SK-N-SH (cell line): ENCODE measurements at regions not wholly inside any gene's neighbourhood (a gene's known extent, or its start where the extent isn't known, plus 50 kb on each side); places are given as distances from the start of the nearest gene placed in this dataset.

Experiments
- CTCF ChIA-PET: fragments of 300-600, 350-600 bp; formaldehyde crosslinking; extraction: SDS; loops from one replicate; lab custom pipeline; 2021; lab: Yijun Ruan, JAX
- POLR2A ChIA-PET: fragments of 350-600 bp; sonication (Branson Sonifier 250); formaldehyde crosslinking; extraction: SDS; loops from one replicate; lab custom pipeline; 2020; ENCODE audit warnings: antibody characterized with exemption, inconsistent platforms; lab: Yijun Ruan, JAX
- DNase-seq: peaks from one replicate; pipeline ENCODE4 v3.0.0; 2012
- H2AFZ ChIP-seq: fragments of 200-600 bp; sonication (generic); 2 replicates; pipeline ENCODE4 v1.8.1; 2016; ENCODE audit warnings: antibody characterized with exemption, mild to moderate bottlenecking, low read depth
- H3F3A ChIP-seq: fragments of 200-600 bp; sonication (generic); replicated peaks from 2 replicates; pipeline ENCODE3; 2016; ENCODE audit warnings: antibody characterized with exemption, mild to moderate bottlenecking; ENCODE audit not compliant: insufficient read depth
- H3K27ac ChIP-seq, 2 experiments: fragments of 200-500 bp in 1 of 2; fragments of 200-600 bp in 1 of 2; sonication (Bioruptor generic) in 1 of 2; sonication (generic), shearing (Covaris generic) in 1 of 2; 2 replicates each; pipeline versions ENCODE4 v1.5.1 to v1.6.1; 2014 to 2016; ENCODE audit warnings: low read depth in 2 of 2, inconsistent platforms in 1 of 2, low read length in 1 of 2, mild to moderate bottlenecking in 1 of 2, mixed read lengths in 1 of 2
- H3K27me3 ChIP-seq: fragments of 200-600 bp; sonication (generic), shearing (Covaris generic); 2 replicates; pipeline ENCODE4 v1.6.1; 2016; ENCODE audit warnings: mixed run types; ENCODE audit not compliant: insufficient read depth
- H3K36me3 ChIP-seq, 2 experiments: fragments of 200-500 bp in 1 of 2; fragments of 200-600 bp in 1 of 2; sonication (Bioruptor generic) in 1 of 2; sonication (generic) in 1 of 2; replicated peaks in 1 of 2; 2 replicates each; pipeline versions ENCODE3 to v1.5.1; 2014 to 2016; ENCODE audit warnings: low read length in 1 of 2, mild to moderate bottlenecking in 1 of 2; ENCODE audit not compliant: insufficient read depth in 2 of 2, control insufficient read depth in 1 of 2
- H3K4me1 ChIP-seq, 2 experiments: fragments of 200-500 bp in 1 of 2; fragments of 200-600 bp in 1 of 2; sonication (Bioruptor generic) in 1 of 2; sonication (generic), shearing (Covaris generic) in 1 of 2; 2 replicates each; pipeline versions ENCODE4 v1.5.1 to v1.6.1; 2014 to 2016; ENCODE audit warnings: low read depth in 1 of 2, low read length in 1 of 2, mixed run types in 1 of 2; ENCODE audit not compliant: insufficient read depth in 2 of 2, control insufficient read depth in 1 of 2
- H3K4me2 ChIP-seq: fragments of 200-600 bp; sonication (generic), shearing (Covaris generic); 2 replicates; pipeline ENCODE4 v1.6.1; 2017; ENCODE audit warnings: mixed run types
- H3K4me3 ChIP-seq, 2 experiments: fragments of 200-500 bp in 1 of 2; fragments of 200-600 bp in 1 of 2; sonication (Bioruptor generic) in 1 of 2; sonication (generic), shearing (Covaris generic) in 1 of 2; 2 replicates each; pipeline versions ENCODE4 v1.5.1 to v1.8.1; 2014 to 2016; ENCODE audit warnings: low read depth in 2 of 2, inconsistent platforms in 1 of 2, low read length in 1 of 2, mild to moderate bottlenecking in 1 of 2, mixed read lengths in 1 of 2, moderate library complexity in 1 of 2
- H3K79me2 ChIP-seq: fragments of 200-600 bp; sonication (generic); 2 replicates; pipeline ENCODE4 v1.8.1; 2017; ENCODE audit warnings: mild to moderate bottlenecking; ENCODE audit not compliant: insufficient read depth
- H3K9ac ChIP-seq: fragments of 200-600 bp; sonication (generic); 2 replicates; pipeline ENCODE4 v1.6.1; 2017; ENCODE audit warnings: mixed run types
- H3K9me2 ChIP-seq: fragments of 200-600 bp; sonication (generic); 2 replicates; pipeline ENCODE4 v1.6.1; 2017; ENCODE audit warnings: mixed run types
- H3K9me3 ChIP-seq: fragments of 200-600 bp; sonication (generic); 2 replicates; pipeline ENCODE4 v1.6.1; 2017; ENCODE audit warnings: mixed run types, mild to moderate bottlenecking, moderate library complexity
- H4K20me1 ChIP-seq: fragments of 200-600 bp; sonication (generic); 2 replicates; pipeline ENCODE4 v1.6.1; 2017; ENCODE audit warnings: mild to moderate bottlenecking, mixed run types; ENCODE audit not compliant: insufficient read depth
- CHD2 ChIP-seq: fragments of 150-350 bp; IDR thresholded peaks from 2 replicates; pipeline ENCODE4 v1.6.1; 2018; ENCODE audit warnings: low read length; ENCODE audit not compliant: partially characterized antibody
- FOXM1 ChIP-seq: IDR thresholded peaks from 2 replicates; pipeline ENCODE4 v1.4.0; 2012; ENCODE audit warnings: low read depth, mild to moderate bottlenecking
- IRF3 ChIP-seq: fragments of 150-350 bp; IDR thresholded peaks from 2 replicates; pipeline ENCODE4 v1.6.1; 2016; ENCODE audit warnings: mild to moderate bottlenecking, low read depth, low read length
- JUND ChIP-seq: IDR thresholded peaks from 2 replicates; pipeline ENCODE4 v1.4.0; 2012
- RAD21 ChIP-seq: IDR thresholded peaks from 2 replicates; pipeline ENCODE4 v1.6.1; 2012; ENCODE audit warnings: mild to moderate bottlenecking, low read length
- RXRA ChIP-seq: IDR thresholded peaks from 2 replicates; pipeline ENCODE4 v1.4.0; 2012; ENCODE audit warnings: low read depth, mild to moderate bottlenecking, borderline replicate concordance
- SIN3A ChIP-seq: IDR thresholded peaks from 2 replicates; pipeline ENCODE4 v1.6.1; 2012; ENCODE audit warnings: low read depth, mild to moderate bottlenecking, low read length, moderate library complexity, borderline replicate concordance
- TAF1 ChIP-seq: IDR thresholded peaks from 2 replicates; pipeline ENCODE4 v1.6.1; 2012; ENCODE audit warnings: low read depth, mild to moderate bottlenecking, low read length, moderate library complexity, borderline replicate concordance
- USF2 ChIP-seq: fragments of 150-350 bp; IDR thresholded peaks from 2 replicates; pipeline ENCODE4 v1.6.1; 2017; ENCODE audit warnings: antibody characterized with exemption, low read length, low read depth, borderline replicate concordance
- WGBS: methylation state at CpG from one replicate; pipeline ENCODE4 v1.1.6; 2017; ENCODE audit warnings: low lambda C conversion rate; 5-methylcytosine and 5-hydroxymethylcytosine counted together
- TF ChIP-seq, protein P1 (sequence below): IDR thresholded peaks from 2 replicates; pipeline ENCODE4; 2012
- TF ChIP-seq, protein P2 (sequence below): fragments of 200-600 bp; sonication (generic); IDR thresholded peaks from 2 replicates; pipeline ENCODE4 v1.6.1; 2017; ENCODE audit warnings: antibody characterized with exemption, mild to moderate bottlenecking, moderate library complexity
- TF ChIP-seq, protein P3 (sequence below): IDR thresholded peaks from 2 replicates; pipeline ENCODE4 v1.6.1; 2012; ENCODE audit warnings: mild to moderate bottlenecking, low read depth, low read length, moderate library complexity

- TF ChIP-seq TAF1 (no peak), USF2 (no peak), CHD2 (no peak), FOXM1 (no peak)
Measured at GRCh38 chr7:68213838-68214237, 1217.2 kb downstream of the TYW1 start (continued).

GRCh38 chr7:68216051-68216450, 1219.4 kb downstream of the TYW1 start:
- Histone ChIP-seq H3K4me3 (no peak overlapping the region), H3K79me2 (no peaks in the 10 kb centered on the region), H3K4me1 (no peaks in the 10 kb centered on the region), H3F3A (no peaks in the 10 kb centered on the region), H2AFZ (no peak overlapping the region), H3K9ac (no peak overlapping the region), H3K9me3 (no peaks in the 10 kb centered on the region), H3K27ac (no peak overlapping the region), H4K20me1 (no peaks in the 10 kb centered on the region), H3K9me2 (no peaks in the 10 kb centered on the region), H3K4me2 (no peak overlapping the region), H3K36me3 (no peaks in the 10 kb centered on the region), H3K27me3 (no peaks in the 10 kb centered on the region)
- no peak for TF ChIP-seq IRF3
- no peak for TF ChIP-seq JUND
- TF ChIP-seq, protein P1, sequence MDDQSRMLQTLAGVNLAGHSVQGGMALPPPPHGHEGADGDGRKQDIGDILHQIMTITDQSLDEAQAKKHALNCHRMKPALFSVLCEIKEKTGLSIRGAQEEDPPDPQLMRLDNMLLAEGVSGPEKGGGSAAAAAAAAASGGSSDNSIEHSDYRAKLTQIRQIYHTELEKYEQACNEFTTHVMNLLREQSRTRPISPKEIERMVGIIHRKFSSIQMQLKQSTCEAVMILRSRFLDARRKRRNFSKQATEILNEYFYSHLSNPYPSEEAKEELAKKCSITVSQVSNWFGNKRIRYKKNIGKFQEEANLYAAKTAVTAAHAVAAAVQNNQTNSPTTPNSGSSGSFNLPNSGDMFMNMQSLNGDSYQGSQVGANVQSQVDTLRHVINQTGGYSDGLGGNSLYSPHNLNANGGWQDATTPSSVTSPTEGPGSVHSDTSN: no peak
- no peak for TF ChIP-seq SIN3A
- POLR2A ChIA-PET: no interaction called here
- no peak for DNase-seq
- WGBS: 38% methylated on average over 5 of the region's 5 CpGs
- CTCF ChIA-PET: interaction anchor here (1.3 to 1.7 kb wide), 2 partner anchors 39 to 591 kb away, joined by 3 to 5 read pairs; no protein-coding TSS in a partner anchor

- Histone ChIP-seq H3K79me2 (no peaks in the 10 kb centered on the region), H3K9me2 (no peaks in the 10 kb centered on the region), H3F3A (no peaks in the 10 kb centered on the region), H4K20me1 (no peaks in the 10 kb centered on the region), H3K36me3 (no peaks in the 10 kb centered on the region), H3K4me3 (no peak overlapping the region), H3K27ac (no peak overlapping the region), H3K4me2 (no peak overlapping the region), H3K9ac (no peak overlapping the region), H3K9me3 (no peaks in the 10 kb centered on the region), H2AFZ (no peak overlapping the region), H3K4me1 (peaks cover 0 to 1% of the 10 kb centered on the region in 2 experiments; a peak in 1 of 4 replicates), H3K27me3 (no peaks in the 10 kb centered on the region)
- DNase-seq: no peak
- 21% methylated on average over 2 of the region's 2 CpGs for WGBS
- TF ChIP-seq, protein P2, sequence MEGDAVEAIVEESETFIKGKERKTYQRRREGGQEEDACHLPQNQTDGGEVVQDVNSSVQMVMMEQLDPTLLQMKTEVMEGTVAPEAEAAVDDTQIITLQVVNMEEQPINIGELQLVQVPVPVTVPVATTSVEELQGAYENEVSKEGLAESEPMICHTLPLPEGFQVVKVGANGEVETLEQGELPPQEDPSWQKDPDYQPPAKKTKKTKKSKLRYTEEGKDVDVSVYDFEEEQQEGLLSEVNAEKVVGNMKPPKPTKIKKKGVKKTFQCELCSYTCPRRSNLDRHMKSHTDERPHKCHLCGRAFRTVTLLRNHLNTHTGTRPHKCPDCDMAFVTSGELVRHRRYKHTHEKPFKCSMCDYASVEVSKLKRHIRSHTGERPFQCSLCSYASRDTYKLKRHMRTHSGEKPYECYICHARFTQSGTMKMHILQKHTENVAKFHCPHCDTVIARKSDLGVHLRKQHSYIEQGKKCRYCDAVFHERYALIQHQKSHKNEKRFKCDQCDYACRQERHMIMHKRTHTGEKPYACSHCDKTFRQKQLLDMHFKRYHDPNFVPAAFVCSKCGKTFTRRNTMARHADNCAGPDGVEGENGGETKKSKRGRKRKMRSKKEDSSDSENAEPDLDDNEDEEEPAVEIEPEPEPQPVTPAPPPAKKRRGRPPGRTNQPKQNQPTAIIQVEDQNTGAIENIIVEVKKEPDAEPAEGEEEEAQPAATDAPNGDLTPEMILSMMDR: no peak
- TF ChIP-seq, protein P3, sequence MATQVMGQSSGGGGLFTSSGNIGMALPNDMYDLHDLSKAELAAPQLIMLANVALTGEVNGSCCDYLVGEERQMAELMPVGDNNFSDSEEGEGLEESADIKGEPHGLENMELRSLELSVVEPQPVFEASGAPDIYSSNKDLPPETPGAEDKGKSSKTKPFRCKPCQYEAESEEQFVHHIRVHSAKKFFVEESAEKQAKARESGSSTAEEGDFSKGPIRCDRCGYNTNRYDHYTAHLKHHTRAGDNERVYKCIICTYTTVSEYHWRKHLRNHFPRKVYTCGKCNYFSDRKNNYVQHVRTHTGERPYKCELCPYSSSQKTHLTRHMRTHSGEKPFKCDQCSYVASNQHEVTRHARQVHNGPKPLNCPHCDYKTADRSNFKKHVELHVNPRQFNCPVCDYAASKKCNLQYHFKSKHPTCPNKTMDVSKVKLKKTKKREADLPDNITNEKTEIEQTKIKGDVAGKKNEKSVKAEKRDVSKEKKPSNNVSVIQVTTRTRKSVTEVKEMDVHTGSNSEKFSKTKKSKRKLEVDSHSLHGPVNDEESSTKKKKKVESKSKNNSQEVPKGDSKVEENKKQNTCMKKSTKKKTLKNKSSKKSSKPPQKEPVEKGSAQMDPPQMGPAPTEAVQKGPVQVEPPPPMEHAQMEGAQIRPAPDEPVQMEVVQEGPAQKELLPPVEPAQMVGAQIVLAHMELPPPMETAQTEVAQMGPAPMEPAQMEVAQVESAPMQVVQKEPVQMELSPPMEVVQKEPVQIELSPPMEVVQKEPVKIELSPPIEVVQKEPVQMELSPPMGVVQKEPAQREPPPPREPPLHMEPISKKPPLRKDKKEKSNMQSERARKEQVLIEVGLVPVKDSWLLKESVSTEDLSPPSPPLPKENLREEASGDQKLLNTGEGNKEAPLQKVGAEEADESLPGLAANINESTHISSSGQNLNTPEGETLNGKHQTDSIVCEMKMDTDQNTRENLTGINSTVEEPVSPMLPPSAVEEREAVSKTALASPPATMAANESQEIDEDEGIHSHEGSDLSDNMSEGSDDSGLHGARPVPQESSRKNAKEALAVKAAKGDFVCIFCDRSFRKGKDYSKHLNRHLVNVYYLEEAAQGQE: no peak
- TF ChIP-seq RAD21 (no peak), RXRA (no peak)
- CTCF ChIA-PET: no interaction called here
- POLR2A ChIA-PET: no interaction called here
Measured at GRCh38 chr7:68217426-68217825, 1220.8 kb downstream of the TYW1 start.
